H1 (cell line): ENCODE measurements at regions not wholly inside any gene's neighbourhood (a gene's known extent, or its start where the extent isn't known, plus 50 kb on each side); places are given as distances from the start of the nearest gene placed in this dataset.

Experiments
- CTCF ChIA-PET: fragments of 300-600 bp; sonication (Branson Sonifier 250); formaldehyde crosslinking; loops from one replicate; lab custom pipeline; 2021; ENCODE audit not compliant: partially characterized antibody; lab: Charles Lee
- POLR2A ChIA-PET: fragments of 300-600 bp; sonication (Branson Sonifier 250); formaldehyde crosslinking; loops from one replicate; lab custom pipeline; 2021; ENCODE audit warnings: inconsistent platforms; ENCODE audit not compliant: partially characterized antibody; lab: Charles Lee
- DNase-seq, 2 experiments: peaks; one replicate each; pipeline versions ENCODE4 v3.0.0 to v3.0.0-alpha.2; 2010 to 2022; ENCODE audit warnings: low spot score in 2 of 2, low read depth in 1 of 2, mixed read lengths in 1 of 2
- FAIRE-seq: peaks from 2 replicates; lab custom pipeline; 2011; peaks lifted over from hg19 to GRCh38; lab: Jason Lieb, UNC
- H2AFZ ChIP-seq: 2 replicates; pipeline ENCODE4 v1.8.1; 2012; ENCODE audit warnings: low read length, inconsistent platforms
- H2AK5ac ChIP-seq: 2 replicates; pipeline ENCODE4 v1.6.1; 2013; ENCODE audit warnings: low read depth, low read length
- H2BK120ac ChIP-seq: replicated peaks from 2 replicates; pipeline ENCODE3; 2013; ENCODE audit warnings: low read depth, low read length, inconsistent platforms
- H2BK12ac ChIP-seq: 2 replicates; pipeline ENCODE4 v1.6.1; 2013; ENCODE audit warnings: low read depth, low read length
- H2BK15ac ChIP-seq: 2 replicates; pipeline ENCODE4 v1.6.1; 2013; ENCODE audit warnings: low read length
- H2BK20ac ChIP-seq: 2 replicates; pipeline ENCODE4 v1.6.1; 2013; ENCODE audit warnings: low read length
- H2BK5ac ChIP-seq: 2 replicates; pipeline ENCODE4 v1.6.1; 2013; ENCODE audit warnings: low read depth, low read length
- H3K14ac ChIP-seq: 2 replicates; pipeline ENCODE4 v1.6.1; 2013; ENCODE audit warnings: inconsistent platforms; ENCODE audit not compliant: insufficient read length
- H3K18ac ChIP-seq: 2 replicates; pipeline ENCODE4 v1.6.1; 2013; ENCODE audit warnings: low read length; ENCODE audit errors: extremely low read depth
- H3K23ac ChIP-seq: 2 replicates; pipeline ENCODE4 v1.6.1; 2013; ENCODE audit warnings: inconsistent platforms; ENCODE audit not compliant: insufficient read length
- H3K23me2 ChIP-seq: 2 replicates; pipeline ENCODE4 v1.6.1; 2013; ENCODE audit warnings: low read depth, low read length
- H3K27ac ChIP-seq: 2 replicates; pipeline ENCODE4 v1.6.1; 2011; ENCODE audit warnings: low read depth, low read length, inconsistent platforms
- H3K27me3 ChIP-seq, 4 experiments: replicated peaks in 1 of 4; 1 replicate in 1 of 4; 2 replicates in 3 of 4; pipeline versions ENCODE4 v1.6.1 to v1.8.1; 2011 to 2013; ENCODE audit warnings: low read length in 3 of 4, mild to moderate bottlenecking in 3 of 4, inconsistent platforms in 2 of 4, mixed read lengths in 2 of 4, moderate library complexity in 1 of 4; ENCODE audit not compliant: control insufficient read depth in 3 of 4, insufficient read depth in 3 of 4; ENCODE audit errors: extremely low read depth in 1 of 4
- H3K36me3 ChIP-seq, 4 experiments: 2 replicates each; pipeline versions ENCODE4 v1.6.1 to v1.8.1; 2011 to 2013; ENCODE audit warnings: mild to moderate bottlenecking in 4 of 4, low read length in 3 of 4, moderate library complexity in 2 of 4, control low read depth in 1 of 4, inconsistent platforms in 1 of 4; ENCODE audit not compliant: insufficient read depth in 4 of 4, control insufficient read depth in 2 of 4
- H3K4ac ChIP-seq: replicated peaks from 2 replicates; pipeline ENCODE3; 2013; ENCODE audit warnings: low read length, low read depth, mixed read lengths, inconsistent platforms; ENCODE audit not compliant: insufficient read length
- H3K4me1 ChIP-seq, 4 experiments: replicated peaks in 1 of 4; 1 replicate in 1 of 4; 2 replicates in 3 of 4; pipeline versions ENCODE4 v1.6.1 to v1.8.1; 2011 to 2013; ENCODE audit warnings: low read length in 3 of 4, inconsistent platforms in 2 of 4, mixed read lengths in 1 of 4; ENCODE audit not compliant: insufficient read depth in 4 of 4, control insufficient read depth in 3 of 4
- H3K4me2 ChIP-seq, 2 experiments: 2 replicates each; pipeline versions ENCODE4 v1.6.1 to v1.8.1; 2011 to 2013; ENCODE audit warnings: low read depth in 2 of 2, low read length in 2 of 2, control low read depth in 1 of 2, inconsistent platforms in 1 of 2, mild to moderate bottlenecking in 1 of 2; ENCODE audit not compliant: insufficient read depth in 1 of 2
- H3K4me3 ChIP-seq, 4 experiments: fragments of 200-600, 300-600 bp in 1 of 4; sonication (generic), shearing (Covaris generic), sonication (Bioruptor Twin) in 1 of 4; 2 replicates each; pipeline versions ENCODE4 v1.5.1 to v1.8.1; 2011 to 2016; ENCODE audit warnings: low read length in 4 of 4, low read depth in 3 of 4, control low read depth in 2 of 4, inconsistent platforms in 2 of 4, mild to moderate bottlenecking in 2 of 4, mixed read lengths in 1 of 4, moderate library complexity in 1 of 4; ENCODE audit not compliant: insufficient read depth in 2 of 4; ENCODE audit errors: extremely low read depth in 1 of 4
- H3K56ac ChIP-seq: replicated peaks from 2 replicates; pipeline ENCODE3; 2013; ENCODE audit warnings: low read depth, mild to moderate bottlenecking, mixed read lengths, low read length, inconsistent platforms; ENCODE audit not compliant: insufficient read length
- H3K79me1 ChIP-seq: 2 replicates; pipeline ENCODE4 v1.6.1; 2013; ENCODE audit warnings: low read depth, low read length, control low read depth
- H3K79me2 ChIP-seq, 2 experiments: 2 replicates each; pipeline versions ENCODE4 v1.6.1 to v1.8.1; 2012 to 2013; ENCODE audit warnings: low read length in 2 of 2, mild to moderate bottlenecking in 2 of 2, inconsistent platforms in 1 of 2; ENCODE audit not compliant: insufficient read depth in 2 of 2, control insufficient read depth in 1 of 2
- H3K9ac ChIP-seq, 4 experiments: replicated peaks in 1 of 4; 1 replicate in 1 of 4; 2 replicates in 3 of 4; pipeline versions ENCODE4 v1.6.1 to v1.8.1; 2011 to 2013; ENCODE audit warnings: low read depth in 3 of 4, low read length in 3 of 4, control low read depth in 2 of 4, mild to moderate bottlenecking in 2 of 4, moderate library complexity in 2 of 4, inconsistent platforms in 1 of 4; ENCODE audit errors: extremely low read depth in 1 of 4
- H3K9me3 ChIP-seq, 2 experiments: 2 replicates each; pipeline versions ENCODE4 v1.6.1 to v1.8.1; 2012 to 2013; ENCODE audit warnings: mild to moderate bottlenecking in 2 of 2, moderate library complexity in 2 of 2, control low read depth in 1 of 2, inconsistent platforms in 1 of 2, low read depth in 1 of 2, low read length in 1 of 2, mixed read lengths in 1 of 2; ENCODE audit not compliant: insufficient read depth in 2 of 2
- H4K20me1 ChIP-seq, 2 experiments: replicated peaks in 1 of 2; 2 replicates each; pipeline versions ENCODE3 to v1.8.1; 2011 to 2013; ENCODE audit warnings: inconsistent platforms in 2 of 2, low read length in 2 of 2, mild to moderate bottlenecking in 1 of 2; ENCODE audit not compliant: insufficient read depth in 2 of 2, control insufficient read depth in 1 of 2
- H4K5ac ChIP-seq: 2 replicates; pipeline ENCODE4 v1.6.1; 2013; ENCODE audit warnings: low read length, low read depth, mixed read lengths, inconsistent platforms; ENCODE audit not compliant: insufficient read length
- H4K8ac ChIP-seq: 2 replicates; pipeline ENCODE4 v1.8.0; 2013; ENCODE audit warnings: mild to moderate bottlenecking, moderate library complexity, low read length, inconsistent platforms; ENCODE audit not compliant: insufficient read depth; ENCODE audit errors: extremely low read depth
- H4K91ac ChIP-seq: replicated peaks from 2 replicates; pipeline ENCODE3; 2013; ENCODE audit warnings: low read length, mixed read lengths, inconsistent platforms; ENCODE audit not compliant: insufficient read length
- JUN ChIP-seq: IDR thresholded peaks from 2 replicates; pipeline ENCODE4 v1.6.1; 2011; ENCODE audit warnings: low read depth, mild to moderate bottlenecking, improper control_type of control experiment, low read length
- MAFK ChIP-seq: IDR thresholded peaks from 2 replicates; pipeline ENCODE4 v1.6.1; 2012; ENCODE audit warnings: low read depth, mild to moderate bottlenecking, improper control_type of control experiment, low read length
- NANOG ChIP-seq: IDR thresholded peaks from 2 replicates; pipeline ENCODE4 v1.6.1; 2011; ENCODE audit warnings: low read length, low read depth, mild to moderate bottlenecking, inconsistent platforms; ENCODE audit not compliant: insufficient read depth, poor library complexity, severe bottlenecking
- WGBS, 2 experiments: shearing (Covaris generic) in 1 of 2; methylation state at CpG; one replicate each; pipeline versions ENCODE4 v1.1.6 to v1.1.7; 2013 to 2015; ENCODE audit warnings: low lambda C conversion rate in 2 of 2, mixed read lengths in 2 of 2, inconsistent platforms in 1 of 2, low coverage in 1 of 2, missing lambda C conversion rate in 1 of 2; ENCODE audit not compliant: insufficient replicate concordance in 2 of 2, insufficient coverage in 1 of 2, insufficient read length in 1 of 2; ENCODE audit errors: extremely low coverage in 1 of 2, missing lambda C conversion rate in 1 of 2; 5-methylcytosine and 5-hydroxymethylcytosine counted together

DNA sequence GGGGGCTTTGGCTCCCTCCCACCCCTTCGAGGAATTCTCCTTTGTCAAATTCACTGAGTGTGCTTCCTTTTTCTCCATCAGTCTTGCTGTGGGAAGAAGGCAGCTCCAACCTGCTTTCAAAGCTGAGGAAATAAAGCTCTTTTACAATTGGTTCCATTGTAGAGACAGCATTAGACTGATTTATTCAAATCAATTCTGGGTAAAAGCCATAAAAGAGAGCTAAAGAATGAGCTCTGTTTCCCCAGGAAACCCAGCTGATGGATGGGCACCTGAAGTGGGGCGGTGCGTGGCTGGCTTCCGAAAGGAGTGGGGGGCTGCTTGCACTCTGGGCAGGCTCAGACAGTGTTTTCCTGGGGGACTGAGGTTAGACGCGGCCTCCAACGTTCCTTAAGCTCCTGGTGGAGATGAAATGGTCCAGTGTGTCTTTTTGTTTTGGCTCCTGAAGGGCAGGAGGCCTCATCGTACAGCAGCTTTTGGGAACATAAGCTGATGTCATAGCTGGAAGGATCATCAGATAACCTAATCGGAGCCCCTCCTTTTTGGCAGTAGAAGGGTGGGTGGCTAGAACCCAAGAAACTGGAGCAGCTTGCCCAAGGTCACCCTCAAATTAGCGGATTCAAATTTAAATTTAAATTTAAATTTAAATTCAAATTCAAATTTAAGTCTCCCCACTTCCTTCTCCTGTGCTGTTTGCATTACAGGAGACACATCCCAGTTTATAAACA is 128.5 kb upstream of the EEF2KMT start:
- no peak overlapping the region for H4K91ac ChIP-seq
- H3K14ac ChIP-seq: no peak overlapping the region
- no peaks in the 10 kb centered on the region for H3K79me2 ChIP-seq
- H2BK120ac ChIP-seq: no peak overlapping the region
- H3K4me3 ChIP-seq: no peak overlapping the region
- ChIA-PET POLR2A (interaction anchor here (1.3 kb wide), 1 partner anchor 9 kb away, joined by 3 read pairs; no protein-coding TSS in a partner anchor), CTCF (interaction anchor here (0.6 to 2.0 kb wide), 3 partner anchors 9 to 203 kb away, joined by 3 to 6 read pairs (median 4); no protein-coding TSS in a partner anchor)
- H2BK12ac ChIP-seq: peak overlapping the region; percentile 30; the same call in 1 of the 2 replicates
- H4K20me1 ChIP-seq: no peaks in the 10 kb centered on the region
- no peak for FAIRE-seq
- H3K9ac ChIP-seq: no peak overlapping the region
- H3K56ac ChIP-seq: no peak overlapping the region
- no peak overlapping the region for H2BK20ac ChIP-seq
- H4K5ac ChIP-seq: no peak overlapping the region
- 0 out of 2 replicates have a peak, but pooled peaks cover 2% of the 10 kb centered on the region for H3K79me1 ChIP-seq
- H3K9me3 ChIP-seq: no peaks in the 10 kb centered on the region
- H2AFZ ChIP-seq: no peak overlapping the region; the same call in 1 of the 2 replicates
- H3K36me3 ChIP-seq: no peaks in the 10 kb centered on the region
- H2AK5ac ChIP-seq: no peak overlapping the region
- no peak overlapping the region for H3K23ac ChIP-seq
- no peak overlapping the region for H3K4me2 ChIP-seq
- peaks cover 2 to 12% (median 7%) of the 10 kb centered on the region in 4 experiments; a peak in 4 of 7 replicates for H3K4me1 ChIP-seq
- no peaks in the 10 kb centered on the region for H3K27me3 ChIP-seq
- H2BK15ac ChIP-seq: no peak overlapping the region
- H4K8ac ChIP-seq: no peak overlapping the region
- H3K27ac ChIP-seq: no peak overlapping the region
- H3K4ac ChIP-seq: no peak overlapping the region
- WGBS, 2 experiments: 76% methylated on average over 10 of the region's 10 CpGs; no CpG with 5 or more reads in 1 of the 2 experiments
- DNase-seq: no peak
- no peak overlapping the region for H3K18ac ChIP-seq
- H2BK5ac ChIP-seq: no peak overlapping the region
- no peak for TF ChIP-seq MAFK
- no peak for TF ChIP-seq NANOG
- no peak for TF ChIP-seq JUN
- H3K23me2 ChIP-seq: no peaks in the 10 kb centered on the region; the same call in 1 of the 2 replicates
